UCSD-AML1 (cell line): ENCODE measurements at regions not wholly inside any gene's neighbourhood (a gene's known extent, or its start where the extent isn't known, plus 50 kb on each side); places are given as distances from the start of the nearest gene placed in this dataset.
A peak's percentile ranks its signal among the peaks of the same experiment; 100 is the strongest.
"Not testable (repeated sequence)": the region's sequence is repeated elsewhere in the genome, so short reads cannot be mapped to it uniquely, and the experiment has no call there.

Experiments
- DNase-seq: peaks from one replicate; lab custom pipeline; 2025; ENCODE audit not compliant: unreplicated experiment; lab: John Stamatoyannopoulos, UW

GRCh38 chr5:62199792-62200716 lies 106.0 kb upstream of the KIF2A start:
- peak; percentile 15 for DNase-seq

GRCh38 chr5:62206150-62206829 lies 99.7 kb upstream of the KIF2A start:
- peak; percentile 14 for DNase-seq

GRCh38 chr5:62208218-62208852 lies 97.7 kb upstream of the KIF2A start:
- DNase-seq: no peak

GRCh38 chr5:62211405-62211804 lies 94.6 kb upstream of the KIF2A start:
- DNase-seq: no peak

- DNase-seq: no peak
Measured at GRCh38 chr5:62212648-62213047, 93.4 kb upstream of the KIF2A start.

- no peak for DNase-seq
Measured at GRCh38 chr5:62214701-62215100, 91.3 kb upstream of the KIF2A start.

GRCh38 chr5:62216603-62217002 lies 89.4 kb upstream of the KIF2A start:
- DNase-seq: not testable (repeated sequence)

GRCh38 chr5:62217095-62217494 lies 88.9 kb upstream of the KIF2A start:
- DNase-seq: not testable (repeated sequence)

GRCh38 chr5:62218860-62219259 lies 87.1 kb upstream of the KIF2A start:
- DNase-seq: not testable (repeated sequence)

GRCh38 chr5:62221881-62222280 lies 84.1 kb upstream of the KIF2A start:
- not testable (repeated sequence) for DNase-seq

GRCh38 chr5:62222305-62222704 lies 83.7 kb upstream of the KIF2A start:
- DNase-seq: not testable (repeated sequence)

- not testable (repeated sequence) for DNase-seq
Measured at GRCh38 chr5:62223312-62223670, 82.7 kb upstream of the KIF2A start.

- not testable (repeated sequence) for DNase-seq
Measured at GRCh38 chr5:62224987-62225601, 80.9 kb upstream of the KIF2A start.

GRCh38 chr5:62230876-62231388 lies 75.1 kb upstream of the KIF2A start:
- not testable (repeated sequence) for DNase-seq

GRCh38 chr5:62231576-62231975 lies 74.4 kb upstream of the KIF2A start:
- DNase-seq: no peak

GRCh38 chr5:62232218-62232617 lies 73.8 kb upstream of the KIF2A start:
- DNase-seq: not testable (repeated sequence)

- DNase-seq: not testable (repeated sequence)
Measured at GRCh38 chr5:62233083-62234046, 72.6 kb upstream of the KIF2A start.

GRCh38 chr5:62236593-62236992 lies 69.4 kb upstream of the KIF2A start:
- DNase-seq: not testable (repeated sequence)

- not testable (repeated sequence) for DNase-seq
Measured at GRCh38 chr5:62237944-62238343, 68.1 kb upstream of the KIF2A start.

GRCh38 chr5:62238584-62238983 lies 67.4 kb upstream of the KIF2A start:
- DNase-seq: not testable (repeated sequence)
